ENCODE measurements at regions not wholly inside any gene's neighbourhood (a gene's known extent, or its start where the extent isn't known, plus 50 kb on each side); places are given as distances from the start of the nearest gene placed in this dataset.

DNA sequence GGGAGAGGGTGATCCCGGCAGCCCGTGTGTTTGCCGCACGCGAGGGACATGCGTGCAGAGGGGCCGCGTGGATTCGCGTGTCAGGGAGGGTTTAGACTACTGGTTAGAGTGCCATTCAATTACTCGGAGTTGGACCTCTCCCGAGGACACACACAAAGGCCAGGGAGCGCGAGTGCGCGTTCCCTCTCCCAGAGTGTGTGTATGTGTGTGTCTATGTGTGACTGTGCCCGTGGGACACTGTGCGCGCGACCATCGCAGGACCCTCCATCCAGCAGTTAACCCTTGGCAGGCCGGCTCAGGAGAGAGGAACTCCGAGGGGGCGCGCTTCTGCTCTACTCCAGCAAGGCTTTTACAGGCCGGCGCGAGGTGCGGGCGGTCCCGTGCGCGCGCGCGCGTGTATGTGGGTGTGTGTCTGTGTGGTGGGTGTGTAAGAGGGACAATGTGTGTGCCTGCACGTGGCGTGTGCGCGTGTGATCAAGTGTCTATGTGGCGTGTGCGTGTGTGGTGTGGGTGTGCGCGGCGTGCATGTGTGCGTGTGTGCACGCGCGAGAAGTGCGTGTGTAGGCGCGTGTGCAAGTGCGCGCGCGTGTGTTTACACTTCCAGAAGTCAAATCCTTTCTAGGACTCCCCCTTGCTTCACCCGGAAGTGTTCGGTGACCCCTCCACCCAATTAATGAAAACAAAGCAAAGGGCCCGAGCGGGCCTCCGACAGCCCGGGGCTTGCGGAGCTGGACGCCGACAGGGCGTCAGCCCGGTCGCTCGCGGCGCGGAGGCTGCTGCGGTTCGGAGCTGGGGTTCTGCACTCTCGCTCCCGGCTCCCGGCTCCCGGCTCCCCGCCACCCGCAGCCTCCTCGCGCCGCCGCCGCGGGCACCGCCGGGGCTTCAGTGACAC is 75.3 kb upstream of the TBCA start:
- no peak overlapping the region for H3K9ac ChIP-seq
- H3K4me2 ChIP-seq = peak overlapping the region; percentile 92
- Mint-ChIP-seq H3K4me1 (peaks cover 76% of the 10 kb centered on the region), H3K4me3 (peak overlapping the region; percentile 80), H3K27ac (no peak overlapping the region), H3K27me3 (ENCODE audit: insufficient read depth, low read depth) (peaks cover 34% of the 10 kb centered on the region), H3K9me3 (peaks cover 7% of the 10 kb centered on the region), H3K36me3 (no peaks in the 10 kb centered on the region)
- peaks cover 69% of the 10 kb centered on the region for H3F3A ChIP-seq (ENCODE audit: low read depth)
- H3K27ac ChIP-seq = no peak overlapping the region
- H3K27me3 ChIP-seq = peaks cover 98% of the 10 kb centered on the region
- H3K36me3 ChIP-seq = no peaks in the 10 kb centered on the region
- no peaks in the 10 kb centered on the region for H3K79me2 ChIP-seq (ENCODE audit: low read depth)
- no peak for TF ChIP-seq EZH2phosphoT487 (IDR thresholded peaks at IDR 0.05)
- peak; percentile 76 for TF ChIP-seq EZH2 (IDR thresholded peaks at IDR 0.05)
- peak overlapping the region; percentile 64 for H2AFZ ChIP-seq (replicated peaks)
- peaks cover 57% of the 10 kb centered on the region for H3K4me1 ChIP-seq
- DNase-seq (ENCODE audit: low spot score) = peak; percentile 71
- H3K4me3 ChIP-seq = peak overlapping the region; percentile 60
- peaks cover 33% of the 10 kb centered on the region for H4K20me1 ChIP-seq (ENCODE audit: low read depth)
- H3K9me3 ChIP-seq (ENCODE audit: low read depth) = no peaks in the 10 kb centered on the region

DNA sequence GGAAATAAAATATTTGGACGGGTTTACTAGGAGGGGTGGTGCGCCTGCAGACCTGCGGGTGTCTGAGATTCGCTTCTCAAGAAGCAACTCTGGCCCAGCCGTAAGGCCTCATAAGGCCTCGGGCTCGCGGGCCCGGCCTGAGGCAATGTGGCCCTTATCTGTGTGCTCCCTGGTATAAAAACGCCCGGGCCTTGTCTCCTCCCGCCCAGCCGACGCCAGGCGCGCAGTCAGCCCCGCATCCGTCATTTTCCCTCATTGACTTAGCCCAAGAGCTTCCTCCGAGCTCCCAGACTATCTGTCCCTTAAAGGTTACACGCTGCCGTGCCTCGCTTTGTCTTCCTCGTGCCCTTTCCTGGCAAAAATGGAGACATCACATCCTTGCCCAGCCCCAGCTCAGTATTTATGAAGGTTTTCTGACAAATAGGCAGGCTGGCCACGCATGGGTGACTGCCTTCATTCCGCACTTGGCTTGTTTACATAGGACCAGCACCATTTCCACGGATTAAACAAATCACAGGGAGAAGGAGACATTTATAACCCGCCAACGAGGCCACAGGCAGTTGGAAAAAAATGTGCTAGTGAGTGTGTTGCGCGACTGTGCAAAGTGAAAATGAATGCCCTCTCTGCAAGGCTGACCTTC is 74.5 kb upstream of the TBCA start:
- Mint-ChIP-seq H3K4me1 (peaks cover 77% of the 10 kb centered on the region), H3K27me3 (ENCODE audit: insufficient read depth, low read depth) (peaks cover 34% of the 10 kb centered on the region), H3K9me3 (peaks cover 7% of the 10 kb centered on the region), H3K4me3 (peak overlapping the region; percentile 80), H3K36me3 (no peaks in the 10 kb centered on the region), H3K27ac (no peak overlapping the region)
- peak overlapping the region; percentile 92 for H3K4me2 ChIP-seq
- peaks cover 77% of the 10 kb centered on the region for H3F3A ChIP-seq (ENCODE audit: low read depth)
- peaks cover 61% of the 10 kb centered on the region for H3K4me1 ChIP-seq
- peaks cover 98% of the 10 kb centered on the region for H3K27me3 ChIP-seq
- H3K4me3 ChIP-seq = peak overlapping the region; percentile 60
- H3K9ac ChIP-seq = no peak overlapping the region
- H4K20me1 ChIP-seq (ENCODE audit: low read depth) = peaks cover 41% of the 10 kb centered on the region
- H3K79me2 ChIP-seq (ENCODE audit: low read depth) = no peaks in the 10 kb centered on the region
- no peaks in the 10 kb centered on the region for H3K36me3 ChIP-seq
- TF ChIP-seq EZH2 (IDR thresholded peaks at IDR 0.05) (no peak), EZH2phosphoT487 (IDR thresholded peaks at IDR 0.05) (peak; percentile 28)
- no peak overlapping the region for H3K27ac ChIP-seq
- H3K9me3 ChIP-seq (ENCODE audit: low read depth) = no peaks in the 10 kb centered on the region
- no peak overlapping the region for H2AFZ ChIP-seq (replicated peaks)
- DNase-seq (ENCODE audit: low spot score) = peak; percentile 65

DNA sequence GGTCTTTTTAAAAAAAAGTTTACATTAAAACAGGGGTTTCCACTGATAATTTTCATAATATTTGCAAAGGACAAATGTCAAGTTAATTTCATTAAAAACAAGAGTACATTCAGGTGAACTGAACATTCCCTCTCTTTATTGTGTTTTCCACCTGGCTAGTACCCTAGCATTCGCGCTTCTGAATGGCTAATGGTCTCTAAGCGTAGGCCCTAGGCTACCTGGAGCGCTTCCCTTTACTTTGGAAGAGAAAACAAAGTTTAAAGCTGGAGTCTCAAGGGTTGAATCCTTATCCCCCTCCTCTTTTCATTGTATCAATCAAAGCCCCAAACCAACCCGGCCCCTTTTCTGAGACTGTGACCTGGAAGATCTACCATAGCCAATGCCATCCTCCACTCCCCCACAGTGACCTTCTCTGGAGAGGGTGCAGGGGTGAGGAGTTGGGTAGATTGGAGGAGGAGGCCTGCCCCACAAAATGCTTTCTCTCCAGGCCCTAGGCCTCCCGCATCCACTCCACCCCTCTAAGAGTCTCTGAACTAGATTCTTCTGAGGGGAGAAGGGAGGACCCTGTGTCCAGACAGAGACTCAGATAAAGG is 73.3 kb upstream of the TBCA start:
- Mint-ChIP-seq H3K9me3 (peaks cover 7% of the 10 kb centered on the region), H3K27me3 (ENCODE audit: insufficient read depth, low read depth) (peaks cover 36% of the 10 kb centered on the region), H3K4me3 (no peak overlapping the region), H3K36me3 (no peaks in the 10 kb centered on the region), H3K27ac (no peak overlapping the region), H3K4me1 (peaks cover 80% of the 10 kb centered on the region)
- H3K27ac ChIP-seq = no peak overlapping the region
- peaks cover 98% of the 10 kb centered on the region for H3K27me3 ChIP-seq
- no peak overlapping the region for H3K4me3 ChIP-seq
- peak overlapping the region; percentile 21 for H3K4me2 ChIP-seq
- H2AFZ ChIP-seq (replicated peaks) = no peak overlapping the region
- no peaks in the 10 kb centered on the region for H3K79me2 ChIP-seq (ENCODE audit: low read depth)
- peak; percentile 45 for DNase-seq (ENCODE audit: low spot score)
- no peak overlapping the region for H3K9ac ChIP-seq
- no peaks in the 10 kb centered on the region for H3K36me3 ChIP-seq
- no peak for TF ChIP-seq EZH2 (IDR thresholded peaks at IDR 0.05)
- TF ChIP-seq, protein P1, sequence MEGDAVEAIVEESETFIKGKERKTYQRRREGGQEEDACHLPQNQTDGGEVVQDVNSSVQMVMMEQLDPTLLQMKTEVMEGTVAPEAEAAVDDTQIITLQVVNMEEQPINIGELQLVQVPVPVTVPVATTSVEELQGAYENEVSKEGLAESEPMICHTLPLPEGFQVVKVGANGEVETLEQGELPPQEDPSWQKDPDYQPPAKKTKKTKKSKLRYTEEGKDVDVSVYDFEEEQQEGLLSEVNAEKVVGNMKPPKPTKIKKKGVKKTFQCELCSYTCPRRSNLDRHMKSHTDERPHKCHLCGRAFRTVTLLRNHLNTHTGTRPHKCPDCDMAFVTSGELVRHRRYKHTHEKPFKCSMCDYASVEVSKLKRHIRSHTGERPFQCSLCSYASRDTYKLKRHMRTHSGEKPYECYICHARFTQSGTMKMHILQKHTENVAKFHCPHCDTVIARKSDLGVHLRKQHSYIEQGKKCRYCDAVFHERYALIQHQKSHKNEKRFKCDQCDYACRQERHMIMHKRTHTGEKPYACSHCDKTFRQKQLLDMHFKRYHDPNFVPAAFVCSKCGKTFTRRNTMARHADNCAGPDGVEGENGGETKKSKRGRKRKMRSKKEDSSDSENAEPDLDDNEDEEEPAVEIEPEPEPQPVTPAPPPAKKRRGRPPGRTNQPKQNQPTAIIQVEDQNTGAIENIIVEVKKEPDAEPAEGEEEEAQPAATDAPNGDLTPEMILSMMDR (IDR thresholded peaks at IDR 0.05) = no peak
- no peak for TF ChIP-seq EZH2phosphoT487 (IDR thresholded peaks at IDR 0.05)
- peaks cover 53% of the 10 kb centered on the region for H4K20me1 ChIP-seq (ENCODE audit: low read depth)
- H3F3A ChIP-seq (ENCODE audit: low read depth) = peaks cover 83% of the 10 kb centered on the region
- H3K4me1 ChIP-seq = peaks cover 70% of the 10 kb centered on the region
- no peaks in the 10 kb centered on the region for H3K9me3 ChIP-seq (ENCODE audit: low read depth)

DNA sequence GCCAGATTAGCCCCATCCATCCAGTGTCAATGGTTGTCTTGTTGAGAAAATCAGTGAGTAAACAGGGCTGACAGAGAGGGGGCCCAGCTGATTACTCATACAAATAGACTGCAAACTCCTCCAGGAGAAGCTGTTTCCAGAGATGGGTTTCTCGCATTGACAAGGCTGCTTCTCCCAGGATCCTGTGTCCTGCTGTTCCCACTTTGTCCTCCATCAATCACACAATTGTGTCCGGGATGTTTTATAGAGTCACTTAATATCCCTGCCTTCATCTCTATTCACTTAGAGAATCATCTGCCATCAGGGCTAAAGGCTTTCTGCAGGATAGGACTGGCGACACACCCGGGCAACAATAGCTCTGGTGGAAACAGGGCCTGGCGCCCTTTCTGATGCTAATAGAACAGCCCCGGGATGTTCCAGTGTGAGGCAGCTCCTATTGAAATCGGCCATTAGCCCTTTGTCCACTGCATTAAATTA is 71.7 kb upstream of the TBCA start:
- peak overlapping the region; percentile 58 for H3K27ac Mint-ChIP-seq
- H3K27me3 Mint-ChIP-seq (ENCODE audit: insufficient read depth, low read depth) = peaks cover 41% of the 10 kb centered on the region
- H3K9me3 ChIP-seq (ENCODE audit: low read depth) = no peaks in the 10 kb centered on the region
- peaks cover 7% of the 10 kb centered on the region for H3K9me3 Mint-ChIP-seq
- H3K36me3 ChIP-seq = no peaks in the 10 kb centered on the region
- no peak overlapping the region for H2AFZ ChIP-seq (replicated peaks)
- peaks cover 74% of the 10 kb centered on the region for H3K4me1 ChIP-seq
- peak overlapping the region; percentile 50 for H3K4me3 Mint-ChIP-seq
- no peaks in the 10 kb centered on the region for H3K79me2 ChIP-seq (ENCODE audit: low read depth)
- H3F3A ChIP-seq (ENCODE audit: low read depth) = peaks cover 80% of the 10 kb centered on the region
- H3K4me3 ChIP-seq = peak overlapping the region; percentile 31
- DNase-seq (ENCODE audit: low spot score) = peak; percentile 96
- H3K27me3 ChIP-seq = peaks cover 98% of the 10 kb centered on the region
- H3K36me3 Mint-ChIP-seq = no peaks in the 10 kb centered on the region
- H3K9ac ChIP-seq = no peak overlapping the region
- no peak overlapping the region for H3K27ac ChIP-seq
- TF ChIP-seq EZH2 (IDR thresholded peaks at IDR 0.05) (no peak), EZH2phosphoT487 (IDR thresholded peaks at IDR 0.05) (peak; percentile 85)
- H3K4me1 Mint-ChIP-seq = peaks cover 77% of the 10 kb centered on the region
- peaks cover 63% of the 10 kb centered on the region for H4K20me1 ChIP-seq (ENCODE audit: low read depth)
- H3K4me2 ChIP-seq = peak overlapping the region; percentile 72
